NCI-H510A treated with DMSO at 0.1 percent for 48 hours (cell line): ENCODE measurements at regions not wholly inside any gene's neighbourhood (a gene's known extent, or its start where the extent isn't known, plus 50 kb on each side); places are given as distances from the start of the nearest gene placed in this dataset.
A peak's percentile ranks its signal among the peaks of the same experiment; 100 is the strongest.
"Not testable (repeated sequence)": the region's sequence is repeated elsewhere in the genome, so short reads cannot be mapped to it uniquely, and the experiment has no call there.

ENCODE experiments used
- DNase-seq: peaks from one replicate; lab custom pipeline; 2025; lab: John Stamatoyannopoulos, UW

DNA sequence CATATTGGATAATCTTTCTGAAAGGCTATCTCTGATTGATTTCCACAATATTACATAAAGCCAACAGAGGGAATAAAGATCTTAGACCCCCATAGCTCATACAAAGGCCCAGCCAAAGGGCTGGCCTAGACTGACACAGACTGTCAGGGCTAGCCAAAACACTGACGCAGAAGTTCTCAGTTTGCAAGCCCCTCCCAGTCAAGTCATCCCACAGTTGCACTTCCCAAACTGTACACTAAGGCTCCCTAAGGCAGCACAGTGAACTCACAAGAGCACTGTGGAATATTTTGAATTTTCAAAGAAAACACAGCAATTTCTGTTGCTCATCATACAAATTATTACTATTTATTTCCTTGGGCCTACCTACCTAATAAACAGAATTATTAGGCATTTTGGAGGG, 244.9 kb downstream of the SP3 start:
- no peak for DNase-seq

- DNase-seq, result peak; percentile 71
Measured at GRCh38 chr2:173734797-173735196, 230.4 kb downstream of the SP3 start.

- not testable (repeated sequence) for DNase-seq
Measured at GRCh38 chr2:173737954-173738575, 227.1 kb downstream of the SP3 start.

DNA sequence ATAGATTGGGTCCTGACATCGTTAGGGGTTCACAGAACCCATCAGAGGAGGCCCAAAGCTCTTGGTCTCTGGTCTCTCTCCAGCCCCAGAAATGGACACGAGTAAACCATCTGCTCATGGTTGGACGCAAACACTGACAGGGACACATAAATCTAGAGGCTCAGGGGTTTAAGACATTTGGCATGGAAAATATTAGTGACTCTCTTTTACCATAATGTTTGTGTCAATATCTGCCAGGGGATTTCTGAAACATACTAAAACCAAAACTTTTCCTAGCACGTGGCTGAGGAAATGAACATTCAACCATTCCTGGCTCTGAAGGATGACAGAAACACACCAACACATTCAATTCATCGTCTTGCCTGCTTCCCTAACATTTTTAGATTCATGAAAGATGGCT, 226.2 kb downstream of the SP3 start:
- no peak for DNase-seq

- no peak for DNase-seq
Measured at GRCh38 chr2:173740639-173741038, 224.5 kb downstream of the SP3 start.

DNA sequence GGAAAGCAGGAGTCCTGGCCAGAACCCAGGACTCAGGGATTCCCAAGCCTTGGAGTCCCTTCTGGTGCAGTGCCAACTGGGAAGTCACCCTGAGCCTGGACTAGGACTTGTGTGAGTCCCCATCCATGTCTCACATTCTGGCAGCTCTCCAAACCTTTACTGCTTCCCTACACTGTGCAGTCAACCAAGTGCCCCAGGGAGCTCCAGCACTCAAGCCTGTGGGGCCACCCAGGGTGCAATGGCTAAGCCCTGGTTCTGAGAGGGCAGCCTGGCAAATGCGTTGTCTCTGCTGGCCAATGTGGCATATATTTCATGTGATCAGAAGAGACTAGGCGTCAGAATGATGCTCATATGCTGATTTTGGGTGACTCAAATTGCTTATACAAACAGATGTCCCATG, 223.4 kb downstream of the SP3 start:
- peak; percentile 87 for DNase-seq

- DNase-seq, result no peak
Measured at GRCh38 chr2:173747035-173747434, 218.1 kb downstream of the SP3 start.

DNA sequence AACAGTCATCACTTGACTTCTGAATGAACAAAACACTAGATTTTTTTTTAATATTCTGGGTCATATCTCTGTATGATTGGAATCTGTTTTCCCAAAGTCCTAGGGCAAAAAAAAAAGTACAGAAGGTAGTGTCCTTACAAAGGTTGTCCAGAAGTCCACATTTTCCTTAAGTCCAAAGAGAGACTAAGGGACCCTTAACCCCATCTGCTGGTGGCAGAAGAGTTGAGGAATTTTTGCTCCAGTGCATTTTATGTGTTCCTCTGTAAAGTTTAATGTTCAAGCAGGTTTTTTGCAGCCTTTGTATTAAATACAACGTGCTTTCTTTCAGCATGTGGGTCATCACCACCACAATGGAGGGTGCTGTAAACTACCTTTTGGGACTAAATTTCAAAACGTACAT, 215.9 kb downstream of the SP3 start:
- no peak for DNase-seq

- peak; percentile 69 for DNase-seq
Measured at GRCh38 chr2:173750353-173750801, 214.8 kb downstream of the SP3 start.

GRCh38 chr2:173750831-173751230, 214.3 kb downstream of the SP3 start:
- no peak for DNase-seq

- DNase-seq, result no peak
Measured at GRCh38 chr2:173751245-173751975, 213.8 kb downstream of the SP3 start.

DNA sequence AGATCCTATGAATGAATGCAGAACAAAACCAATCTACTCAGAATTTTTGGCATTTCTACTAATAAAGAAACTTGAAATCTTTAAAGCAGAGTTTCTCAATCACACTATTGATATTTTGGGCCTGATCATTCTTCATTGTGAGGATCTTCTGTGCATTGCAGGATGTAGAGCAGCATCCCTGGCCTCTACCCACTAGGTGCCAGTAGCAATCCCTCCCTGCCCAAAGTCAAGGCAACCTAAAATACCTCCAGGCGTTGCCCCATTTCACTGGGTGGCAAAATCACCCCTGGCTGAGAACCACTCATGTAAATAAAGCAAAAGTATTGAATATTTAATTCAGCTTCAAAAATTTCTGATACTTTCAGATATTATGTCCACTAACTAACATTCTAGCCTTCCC, 213.0 kb downstream of the SP3 start:
- no peak for DNase-seq

DNA sequence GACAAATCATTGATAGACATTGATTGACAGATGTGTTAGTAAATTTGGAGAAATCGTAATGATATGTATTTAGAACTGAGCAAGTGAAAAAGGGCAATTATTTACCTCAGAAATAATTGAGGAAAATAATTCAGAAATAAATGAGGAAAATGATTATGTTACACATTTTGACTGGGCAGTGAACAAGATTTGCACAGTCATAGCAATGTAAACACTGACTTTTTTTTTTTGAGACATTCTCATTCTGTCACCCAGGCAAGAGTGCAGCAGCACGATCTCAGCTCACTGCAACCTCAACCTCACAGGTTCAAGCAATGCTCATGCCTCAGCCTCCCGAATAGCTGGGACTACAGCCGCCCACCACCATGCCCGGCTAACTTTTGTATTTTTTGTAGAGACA, 211.7 kb downstream of the SP3 start:
- no peak for DNase-seq

DNA sequence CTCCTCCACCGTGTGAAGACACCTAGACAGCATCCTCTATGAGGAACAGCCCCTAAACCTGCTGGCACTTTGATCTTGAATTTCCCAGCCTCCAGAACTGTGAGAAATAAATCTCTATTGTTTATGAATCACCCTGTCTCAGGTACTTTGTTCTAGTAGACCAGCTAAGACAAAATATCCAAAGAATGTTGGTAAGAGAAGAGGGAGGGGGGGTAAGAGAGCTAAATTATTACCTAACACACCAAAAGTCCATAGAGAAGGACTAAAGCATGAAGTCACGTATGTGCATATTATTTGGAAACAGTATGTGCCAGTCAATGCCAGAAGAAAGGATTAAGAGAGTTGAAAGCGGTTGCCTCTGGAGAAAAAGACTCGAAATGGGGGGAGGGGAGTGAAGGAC, 211.0 kb downstream of the SP3 start:
- DNase-seq, result no peak

DNA sequence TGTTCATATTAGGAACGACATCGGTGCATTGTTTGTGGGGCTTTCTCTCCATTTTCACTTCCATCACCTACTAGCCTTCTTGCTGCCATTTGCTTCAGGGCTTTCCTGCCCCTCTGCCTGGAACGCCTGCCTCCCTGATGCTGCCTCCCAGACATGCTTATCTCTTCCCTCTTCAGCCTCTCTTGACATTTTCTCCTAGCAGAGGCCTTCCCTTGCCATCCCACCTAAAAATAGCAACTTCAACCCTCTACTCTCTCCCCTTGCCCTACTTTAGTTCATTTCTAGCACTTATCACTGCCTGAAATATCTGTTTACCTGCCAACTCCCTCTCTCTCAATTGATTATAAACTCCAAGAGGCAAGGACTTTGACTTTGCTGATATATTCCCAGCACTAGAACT, 210.3 kb downstream of the SP3 start:
- DNase-seq, result no peak

DNA sequence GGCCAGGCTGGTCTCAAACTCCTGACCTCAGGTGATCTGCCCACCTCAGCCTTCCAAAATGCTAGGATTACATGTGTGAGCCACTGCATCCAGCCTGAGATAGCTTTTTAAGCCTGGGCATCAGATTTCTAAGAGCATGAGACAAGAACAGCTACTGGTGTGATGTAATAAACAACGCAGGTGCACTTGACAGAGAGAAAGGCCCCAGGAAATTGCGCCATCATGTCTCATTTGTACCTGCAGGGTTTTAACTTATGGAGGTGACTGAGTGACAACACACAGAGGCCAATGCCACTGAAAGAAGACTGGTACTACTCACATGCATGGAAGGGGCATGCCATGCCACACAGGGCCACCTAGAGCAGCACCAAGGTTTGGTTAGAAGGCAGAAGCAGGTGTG, 209.4 kb downstream of the SP3 start:
- peak; percentile 98 for DNase-seq

GRCh38 chr2:173759959-173760358, 205.2 kb downstream of the SP3 start:
- DNase-seq, result no peak

GRCh38 chr2:173760553-173760952, 204.6 kb downstream of the SP3 start:
- DNase-seq, result no peak

DNA sequence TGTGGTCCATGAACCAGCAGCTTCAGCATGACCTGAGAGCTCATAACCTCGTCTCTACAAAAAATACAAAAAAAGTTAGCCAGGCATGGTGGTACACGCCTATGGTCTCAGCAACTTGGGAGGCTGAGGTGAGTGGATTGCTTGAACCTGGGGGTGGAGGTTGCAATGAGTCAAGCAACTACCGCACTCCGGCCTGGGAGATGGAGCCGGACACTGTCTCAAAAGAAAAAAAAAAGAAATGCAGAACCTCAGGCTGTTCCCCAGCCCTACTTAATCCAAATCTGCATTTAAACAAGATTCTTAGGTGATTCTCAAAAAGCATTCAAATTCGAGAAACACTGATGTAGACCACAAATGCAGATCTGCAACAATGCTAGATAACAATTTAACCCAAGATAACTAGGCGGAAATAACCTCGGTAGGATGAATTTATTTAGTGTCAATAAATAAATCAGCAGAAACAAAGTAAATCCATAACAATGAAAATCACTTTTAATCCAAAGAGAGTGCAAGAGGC, 203.5 kb downstream of the SP3 start:
- DNase-seq, result no peak

GRCh38 chr2:173762221-173762620, 203.0 kb downstream of the SP3 start:
- no peak for DNase-seq

- DNase-seq, result no peak
Measured at GRCh38 chr2:173762864-173763263, 202.3 kb downstream of the SP3 start.

GRCh38 chr2:173763641-173764040, 201.5 kb downstream of the SP3 start:
- DNase-seq, result peak; percentile 86

GRCh38 chr2:173764094-173764493, 201.1 kb downstream of the SP3 start:
- no peak for DNase-seq
